HG03064 (cell line): ENCODE measurements at regions not wholly inside any gene's neighbourhood (a gene's known extent, or its start where the extent isn't known, plus 50 kb on each side); places are given as distances from the start of the nearest gene placed in this dataset.

Experiments used
- ATAC-seq: cut with Tn5 transposase; IDR thresholded peaks from one replicate; pipeline ENCODE4 v1.9.1; 2021; ENCODE audit warnings: low read depth; ENCODE audit not compliant: unreplicated experiment

GRCh38 chr3:99384596-99384995 is 253.8 kb upstream of the COL8A1 start:
- ATAC-seq = no peak

DNA sequence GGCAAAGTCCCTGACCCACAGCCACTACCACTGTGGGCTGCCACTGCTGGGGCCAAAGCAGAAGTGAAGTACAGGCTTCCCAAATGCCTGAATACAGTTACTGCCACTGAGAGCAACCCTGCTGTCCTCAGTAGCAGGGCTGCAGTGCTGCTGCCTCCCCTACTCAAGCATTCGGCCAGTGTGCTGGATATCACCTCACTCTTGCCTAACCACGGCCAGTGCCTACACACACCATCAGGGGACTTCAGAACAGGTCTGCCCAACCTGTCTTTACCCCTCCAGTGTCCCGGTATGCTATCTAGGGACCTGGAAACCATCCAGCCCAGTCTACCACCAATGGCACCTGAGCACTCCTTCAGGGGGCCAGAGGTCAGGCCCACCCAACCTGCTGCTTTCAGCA is 261.5 kb upstream of the COL8A1 start:
- ATAC-seq = no peak

GRCh38 chr3:99373846-99374210 is 264.6 kb upstream of the COL8A1 start:
- ATAC-seq = no peak

DNA sequence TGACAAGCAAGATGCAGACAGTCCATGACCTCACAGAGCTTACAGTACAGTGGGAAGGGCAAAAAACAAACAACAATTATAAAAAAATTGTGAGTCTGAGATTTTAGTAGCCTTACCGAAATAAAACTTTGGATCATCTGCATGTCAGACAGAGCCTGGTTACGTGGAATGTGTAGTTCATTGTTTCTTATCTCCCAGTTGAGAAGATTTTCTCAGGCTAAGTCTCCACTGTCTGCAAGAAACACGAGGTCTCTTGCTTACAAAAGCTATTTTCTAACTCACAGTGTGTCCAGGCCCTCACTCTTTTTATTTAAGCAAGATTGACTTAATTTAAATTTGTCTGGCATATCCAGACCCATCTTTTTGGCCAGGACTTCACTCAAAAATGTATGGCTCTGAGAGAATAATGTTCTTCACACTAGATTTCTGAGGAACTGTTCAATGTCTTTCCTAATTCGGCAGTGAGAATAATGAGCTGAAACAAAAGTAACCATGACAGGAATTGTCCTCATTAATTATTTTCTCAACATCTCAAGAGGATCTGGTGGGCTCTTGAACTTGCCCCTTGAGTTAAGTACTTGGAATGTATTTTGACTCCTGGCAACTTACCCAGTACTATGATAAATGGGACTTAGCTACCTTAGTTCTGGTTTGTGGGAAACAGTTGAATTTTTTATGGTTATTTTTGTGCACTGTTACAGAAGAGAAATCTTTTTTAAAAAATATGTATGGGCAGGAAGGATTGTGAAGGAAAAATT is 265.1 kb upstream of the COL8A1 start:
- no peak for ATAC-seq

DNA sequence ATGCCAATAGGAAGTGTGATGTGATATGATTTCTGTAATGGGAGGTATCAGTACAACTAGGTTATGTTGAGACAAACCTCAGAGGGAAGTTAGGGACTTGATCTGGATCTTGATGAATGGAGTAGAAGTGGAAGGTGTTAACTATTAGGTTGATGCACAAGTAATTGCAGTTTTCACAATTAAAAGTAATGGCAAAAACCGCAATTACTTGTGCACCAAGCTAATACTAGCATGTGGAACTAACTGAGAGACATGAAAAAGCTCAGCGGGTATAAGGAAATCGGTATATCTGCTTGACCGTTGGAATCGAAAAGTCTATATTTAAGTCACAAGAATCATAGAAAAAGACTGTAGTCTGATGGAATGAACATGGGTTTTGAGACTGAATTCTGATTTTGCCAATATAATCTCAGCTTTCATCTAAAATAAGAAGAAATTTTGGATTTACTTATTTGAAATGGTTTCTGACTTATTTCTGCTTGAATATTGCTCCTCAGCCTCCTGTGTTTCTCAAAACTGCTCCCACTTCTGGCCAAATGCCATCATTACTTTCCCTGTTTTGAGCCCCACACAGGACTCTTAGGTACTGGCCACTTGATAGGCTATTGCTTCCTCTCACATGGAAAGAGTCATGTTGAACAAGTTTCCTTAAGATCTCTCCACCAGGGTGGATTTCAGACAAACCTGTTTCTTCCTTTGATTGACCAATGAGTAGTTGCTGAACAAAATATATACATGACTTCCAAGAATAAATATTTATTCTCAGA is 271.5 kb upstream of the COL8A1 start:
- no peak for ATAC-seq

DNA sequence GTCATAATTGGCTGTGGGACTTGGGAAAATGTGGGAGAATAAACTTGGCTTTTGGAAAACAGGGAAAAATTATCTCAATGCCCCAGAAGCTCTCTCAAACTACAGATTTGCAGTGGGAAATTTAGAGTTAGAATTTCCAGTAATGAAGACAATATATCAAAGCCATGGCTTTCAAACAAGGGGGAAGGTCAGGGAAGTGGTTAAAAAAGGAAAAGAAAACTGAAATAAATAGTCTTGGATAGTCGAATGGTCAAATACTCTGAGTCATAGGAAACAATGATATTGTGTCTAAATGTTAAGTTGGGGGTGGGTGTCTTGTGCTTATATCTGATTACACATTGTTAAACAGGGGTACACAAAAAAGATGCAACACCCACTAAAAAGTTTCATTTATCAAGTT is 272.4 kb upstream of the COL8A1 start:
- no peak for ATAC-seq

GRCh38 chr3:99365396-99365795 is 273.0 kb upstream of the COL8A1 start:
- ATAC-seq = no peak

DNA sequence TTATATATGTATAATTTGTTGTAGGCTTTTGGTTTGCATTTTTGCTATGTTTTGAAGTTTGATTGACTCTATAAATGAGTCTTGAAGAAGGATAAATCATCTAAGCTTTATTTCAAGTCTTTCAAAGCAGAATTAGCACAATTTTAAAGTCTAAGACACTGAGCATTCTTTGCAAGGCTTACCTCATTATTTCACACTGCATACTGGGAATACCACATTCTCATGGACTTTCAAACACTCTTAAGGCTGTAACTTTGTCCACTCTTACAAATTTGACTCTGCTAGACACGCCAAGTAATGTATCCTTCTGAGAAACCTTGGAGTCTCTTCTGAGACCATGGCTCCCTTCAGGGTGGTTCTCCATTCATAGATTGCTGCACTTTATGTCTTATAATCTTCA is 281.3 kb upstream of the COL8A1 start:
- ATAC-seq = no peak

GRCh38 chr3:99356696-99357095 is 281.7 kb upstream of the COL8A1 start:
- ATAC-seq = no peak

- ATAC-seq = no peak
Observed at GRCh38 chr3:99355465-99355864, 282.9 kb upstream of the COL8A1 start.

DNA sequence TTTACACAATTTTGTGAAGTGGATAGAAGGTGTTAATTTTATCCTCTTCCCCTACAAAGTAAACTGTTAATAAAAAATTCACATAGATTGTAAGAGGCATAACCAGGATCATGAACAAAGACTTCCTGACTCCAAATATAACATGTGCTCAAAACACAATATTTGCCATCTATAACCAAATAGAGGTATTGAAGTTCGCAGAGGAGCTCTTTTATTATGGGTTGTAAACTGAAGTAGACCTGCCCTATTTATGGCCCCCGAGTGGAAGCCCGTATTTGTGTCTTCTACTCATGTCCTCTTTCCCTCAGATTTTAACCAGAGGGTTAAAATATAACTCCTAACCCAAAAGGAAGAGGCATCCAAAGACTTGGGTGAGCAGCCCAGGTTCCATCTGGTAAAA is 285.6 kb upstream of the COL8A1 start:
- no peak for ATAC-seq

GRCh38 chr3:99351122-99351521 is 287.3 kb upstream of the COL8A1 start:
- ATAC-seq = no peak

- ATAC-seq = no peak
Observed at GRCh38 chr3:99348451-99348850, 289.9 kb upstream of the COL8A1 start.

DNA sequence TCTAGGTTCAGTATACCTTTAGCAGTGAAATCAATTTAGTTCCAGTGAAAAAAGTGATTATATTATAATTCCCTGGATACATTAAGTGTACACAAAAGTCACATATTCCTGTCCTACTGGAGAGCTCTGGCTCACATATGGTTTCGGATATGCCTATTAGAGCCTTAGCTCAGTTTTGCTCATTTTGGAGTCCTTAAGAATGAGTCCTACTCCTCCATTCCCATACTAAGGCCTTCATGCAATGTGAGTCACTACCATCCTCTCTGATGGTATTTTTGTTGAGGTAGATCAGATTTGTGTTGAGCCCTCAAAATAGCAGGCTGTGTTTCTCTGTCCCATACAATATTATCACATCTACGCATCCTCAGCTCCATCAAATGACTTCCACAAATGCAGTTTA is 294.2 kb upstream of the COL8A1 start:
- no peak for ATAC-seq

DNA sequence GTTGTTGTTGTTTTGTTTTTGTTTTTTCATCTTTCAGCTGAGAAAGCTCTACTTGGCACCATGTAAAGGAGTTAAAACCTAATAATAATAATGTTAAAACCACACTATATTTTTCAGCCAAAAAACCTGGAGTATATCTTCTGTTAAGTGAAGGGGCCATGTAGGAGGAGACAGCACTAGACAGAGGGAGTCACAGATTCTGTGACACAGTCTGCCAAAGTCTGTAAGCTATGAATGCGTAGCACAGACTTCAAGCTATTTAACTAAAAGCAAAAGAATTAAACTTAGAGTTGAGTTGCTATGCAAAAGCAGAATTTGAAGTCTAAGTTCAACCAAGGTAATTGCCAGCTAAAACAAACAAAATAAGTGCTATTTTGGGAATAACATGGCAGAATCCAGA is 296.0 kb upstream of the COL8A1 start:
- ATAC-seq = no peak

DNA sequence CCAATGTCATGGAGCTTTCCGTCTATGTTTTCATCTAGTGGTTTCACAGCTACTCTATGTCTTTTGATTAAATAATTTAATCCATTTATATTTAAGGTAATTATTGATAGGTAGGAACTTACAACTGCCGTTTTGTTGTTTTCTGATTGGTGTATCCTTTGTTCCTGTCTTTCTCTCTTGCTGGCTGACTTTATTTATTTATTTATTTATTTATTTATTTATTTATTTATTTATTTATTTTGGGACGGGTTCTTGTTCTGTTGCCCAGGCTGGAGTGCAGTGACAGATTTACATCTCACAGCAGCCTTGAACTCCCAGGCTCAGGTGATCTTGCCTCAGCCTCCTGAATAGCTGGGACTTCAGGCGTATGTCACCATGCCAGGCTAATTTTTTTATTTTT is 299.2 kb upstream of the COL8A1 start:
- ATAC-seq = no peak

- ATAC-seq = no peak
Observed at GRCh38 chr3:99332718-99333117, 305.7 kb upstream of the COL8A1 start.

DNA sequence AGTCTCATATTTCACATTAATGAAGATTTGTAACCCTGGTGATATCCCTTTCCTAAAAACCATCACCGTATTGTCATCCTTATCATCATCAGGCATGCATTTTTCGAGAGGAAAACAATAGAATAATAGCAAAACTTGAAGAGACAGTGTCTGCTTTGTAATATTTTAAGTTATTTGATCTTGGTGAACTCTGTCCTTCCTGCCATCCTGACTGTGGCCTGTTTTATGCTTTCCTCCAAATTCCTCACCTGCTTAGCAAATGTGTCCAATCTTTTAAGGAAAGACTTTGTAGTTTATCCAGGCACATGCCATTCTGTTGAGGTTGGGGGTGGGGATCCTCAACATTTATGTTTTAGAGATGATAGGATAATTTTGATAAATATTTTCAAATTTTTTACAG is 306.1 kb upstream of the COL8A1 start:
- no peak for ATAC-seq

GRCh38 chr3:99330924-99331532 is 307.4 kb upstream of the COL8A1 start:
- no peak for ATAC-seq

DNA sequence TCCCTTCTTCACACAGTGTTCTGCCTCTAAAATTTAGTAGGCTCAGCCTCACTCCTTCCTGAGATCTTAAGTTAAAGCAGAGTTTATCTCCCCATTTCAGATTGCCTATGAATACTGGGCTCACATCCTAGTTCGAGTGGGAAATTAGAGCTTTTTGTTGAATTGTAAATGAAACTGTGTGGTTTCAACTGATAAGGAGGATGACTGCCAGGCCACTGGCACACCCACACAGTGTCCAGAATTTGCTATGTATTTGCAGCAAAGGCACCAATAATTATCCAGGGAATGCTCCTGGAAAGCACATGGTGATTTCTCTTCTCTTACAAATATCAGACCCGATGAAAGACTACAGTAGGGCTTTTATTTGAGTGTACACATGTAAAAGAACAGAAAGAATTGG is 308.1 kb upstream of the COL8A1 start:
- ATAC-seq = no peak

DNA sequence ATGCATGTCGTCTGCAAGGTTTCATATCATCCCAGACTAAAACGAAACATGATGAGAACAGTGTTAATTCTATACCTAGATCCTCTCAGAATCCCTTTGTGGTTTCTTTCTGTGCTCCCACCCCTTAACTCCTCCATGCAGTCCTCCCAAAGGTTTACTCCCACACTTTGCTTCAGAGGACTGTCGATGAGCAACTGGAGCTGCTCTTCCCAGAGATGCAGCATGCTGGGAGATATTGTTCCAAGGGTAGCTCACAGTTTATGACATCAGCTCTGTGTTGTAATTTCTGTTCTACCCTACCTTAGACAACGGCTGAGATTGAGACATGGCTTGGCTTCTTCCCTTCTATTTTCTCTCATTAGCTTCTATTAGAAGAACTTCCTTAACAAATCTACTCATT is 313.0 kb upstream of the COL8A1 start:
- no peak for ATAC-seq

DNA sequence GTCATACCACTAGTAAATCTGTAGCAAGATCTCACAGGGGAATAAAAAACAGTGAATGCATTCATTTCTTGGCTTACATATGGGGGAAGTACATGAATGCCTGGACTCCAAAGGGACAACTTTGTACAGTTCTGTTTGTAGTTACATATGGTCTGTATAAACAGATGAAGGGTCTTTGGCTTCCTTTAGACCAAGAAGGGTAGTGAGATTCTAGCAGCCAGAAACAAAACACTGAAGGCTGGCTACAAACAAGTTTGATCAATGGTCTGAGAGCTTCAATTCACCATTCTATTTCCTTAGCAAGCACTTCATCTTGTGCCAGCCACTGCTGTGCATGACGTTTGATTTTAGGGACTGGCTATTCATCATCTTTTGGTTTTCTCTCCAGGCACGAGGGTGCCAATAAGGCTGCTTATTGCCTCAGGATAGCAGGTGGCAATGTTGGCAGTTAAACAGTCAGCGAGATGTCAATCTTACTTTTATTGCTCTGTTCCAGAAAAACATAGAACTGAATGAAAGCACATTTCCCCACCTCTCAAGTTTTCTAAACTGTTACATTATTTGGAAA is 313.7 kb upstream of the COL8A1 start:
- ATAC-seq = no peak
